BE2C (cell line): ENCODE measurements at regions not wholly inside any gene's neighbourhood (a gene's known extent, or its start where the extent isn't known, plus 50 kb on each side); places are given as distances from the start of the nearest gene placed in this dataset.

ENCODE experiments used
- DNase-seq: peaks from one replicate; pipeline ENCODE4 v3.0.0-alpha.2; 2020
- H3K27me3 ChIP-seq: fragments of 250-450 bp; sonication (Bioruptor Pico); 2 replicates; pipeline ENCODE4 v1.5.1; 2020; ENCODE audit warnings: mild to moderate bottlenecking
- H3K36me3 ChIP-seq: fragments of 250-450 bp; sonication (Bioruptor Pico); 2 replicates; pipeline ENCODE4 v1.5.1; 2020; ENCODE audit warnings: mild to moderate bottlenecking
- H3K4me1 ChIP-seq: fragments of 250-450 bp; sonication (Bioruptor Pico); 2 replicates; pipeline ENCODE4 v1.5.1; 2020
- H3K4me3 ChIP-seq: 2 replicates; pipeline ENCODE4 v1.5.1; 2011; ENCODE audit warnings: low read depth, low read length
- H3K9me3 ChIP-seq: fragments of 250-450 bp; sonication (Bioruptor Pico); 2 replicates; pipeline ENCODE4 v1.5.1; 2020
- CTCF ChIP-seq: IDR thresholded peaks from 2 replicates; pipeline ENCODE4 v1.5.1; 2012; ENCODE audit warnings: mild to moderate bottlenecking, low read depth, low read length

GRCh38 chr16:6576606-6577005 is 756.0 kb upstream of the RBFOX1 start:
- H3K9me3 ChIP-seq, result no peaks in the 10 kb centered on the region
- H3K4me3 ChIP-seq, result no peak overlapping the region
- DNase-seq, result no peak
- no peaks in the 10 kb centered on the region for H3K27me3 ChIP-seq
- H3K4me1 ChIP-seq, result no peaks in the 10 kb centered on the region
- no peaks in the 10 kb centered on the region for H3K36me3 ChIP-seq
- no peak for TF ChIP-seq CTCF

- Histone ChIP-seq H3K36me3 (no peaks in the 10 kb centered on the region), H3K9me3 (no peaks in the 10 kb centered on the region), H3K4me1 (no peaks in the 10 kb centered on the region), H3K27me3 (no peaks in the 10 kb centered on the region), H3K4me3 (no peak overlapping the region)
- no peak for TF ChIP-seq CTCF
- no peak for DNase-seq
Observed at GRCh38 chr16:6576113-6576512, 756.5 kb upstream of the RBFOX1 start.

- no peak overlapping the region for H3K4me3 ChIP-seq
- H3K9me3 ChIP-seq, result no peaks in the 10 kb centered on the region
- H3K27me3 ChIP-seq, result no peaks in the 10 kb centered on the region
- no peak for DNase-seq
- H3K36me3 ChIP-seq, result no peaks in the 10 kb centered on the region
- H3K4me1 ChIP-seq, result no peaks in the 10 kb centered on the region
- TF ChIP-seq CTCF, result no peak
Observed at GRCh38 chr16:6574146-6574545, 758.5 kb upstream of the RBFOX1 start.

- H3K36me3 ChIP-seq, result no peaks in the 10 kb centered on the region
- H3K27me3 ChIP-seq, result no peaks in the 10 kb centered on the region
- TF ChIP-seq CTCF, result peak; percentile 38; the same call in 1 of the 2 replicates
- DNase-seq, result peak; percentile 53
- no peaks in the 10 kb centered on the region for H3K4me1 ChIP-seq
- H3K9me3 ChIP-seq, result no peaks in the 10 kb centered on the region
- no peak overlapping the region for H3K4me3 ChIP-seq
Observed at GRCh38 chr16:6573577-6573976, 759.1 kb upstream of the RBFOX1 start.

GRCh38 chr16:6571044-6571443 is 761.6 kb upstream of the RBFOX1 start:
- H3K36me3 ChIP-seq, result no peaks in the 10 kb centered on the region
- H3K27me3 ChIP-seq, result no peaks in the 10 kb centered on the region
- no peak for DNase-seq
- H3K9me3 ChIP-seq, result no peaks in the 10 kb centered on the region
- H3K4me1 ChIP-seq, result no peaks in the 10 kb centered on the region
- no peak overlapping the region for H3K4me3 ChIP-seq
- TF ChIP-seq CTCF, result no peak

- no peak for TF ChIP-seq CTCF
- DNase-seq, result no peak
- Histone ChIP-seq H3K4me3 (no peak overlapping the region), H3K36me3 (no peaks in the 10 kb centered on the region), H3K9me3 (no peaks in the 10 kb centered on the region), H3K4me1 (no peaks in the 10 kb centered on the region), H3K27me3 (no peaks in the 10 kb centered on the region)
Observed at GRCh38 chr16:6570530-6570929, 762.1 kb upstream of the RBFOX1 start.
